ENCODE measurements at regions not wholly inside any gene's neighbourhood (a gene's known extent, or its start where the extent isn't known, plus 50 kb on each side); places are given as distances from the start of the nearest gene placed in this dataset.

GRCh38 chr11:96681019-96681716, 291.4 kb downstream of the JRKL start:
- Mint-ChIP-seq H3K27me3 (ENCODE audit: low read depth in 3 of 3) (peaks cover 0 to 2% (median 0%) of the 10 kb centered on the region in 3 donors), H3K4me3 (no peak overlapping the region), H3K9me3 (peaks cover 0 to 6% (median 3%) of the 10 kb centered on the region in 7 donors), H3K27ac (no peak overlapping the region), H3K4me1 (no peaks in the 10 kb centered on the region), H3K36me3 (no peaks in the 10 kb centered on the region)
- no peak overlapping the region for H3K4me2 ChIP-seq (replicated peaks; ENCODE audit: extremely low read depth, low read length, poor library complexity, severe bottlenecking)
- no peak overlapping the region for H3K27ac ChIP-seq (ENCODE audit: low read depth in 1 of 2, low read length in 2 of 2)
- H3K4me3 ChIP-seq (replicated peaks in 1 of 3; ENCODE audit: low read depth in 2 of 3, low read length in 3 of 3): no peak overlapping the region
- H3K36me3 ChIP-seq (replicated peaks in 1 of 2; ENCODE audit: control insufficient read depth in 1 of 2, insufficient read depth in 2 of 2, low read length in 2 of 2): no peaks in the 10 kb centered on the region
- no peaks in the 10 kb centered on the region for H3K27me3 ChIP-seq (ENCODE audit: control insufficient read depth in 2 of 2, insufficient read depth in 2 of 2, low read length in 2 of 2)
- TF ChIP-seq CTCF (IDR thresholded peaks at IDR 0.05): no peak
- peaks cover 0 to 4% of the 10 kb centered on the region in 2 donors for H3K9me3 ChIP-seq (replicated peaks in 1 of 2; ENCODE audit: control insufficient read depth in 1 of 2, insufficient read depth in 1 of 2, low read length in 2 of 2)
- intact Hi-C loops (cut with micrococcal nuclease): no loop called here
- H3K4me1 ChIP-seq (ENCODE audit: control insufficient read depth in 1 of 2, insufficient read depth in 2 of 2, low read length in 2 of 2): no peaks in the 10 kb centered on the region
- no peaks in the 10 kb centered on the region for H4K20me1 ChIP-seq (ENCODE audit: insufficient read depth, low read length)
- no CpG with 5 or more reads among the region's 5 CpGs for WGBS (ENCODE audit: insufficient coverage)
- DNase-seq: no peak
- H3K9ac ChIP-seq (ENCODE audit: insufficient read depth, low read length, poor library complexity, severe bottlenecking): no peak overlapping the region
- no peak overlapping the region for H2AFZ ChIP-seq (ENCODE audit: insufficient read depth, low read depth, low read length, poor library complexity, severe bottlenecking)
- H3K79me2 ChIP-seq (ENCODE audit: insufficient read depth, low read length): no peaks in the 10 kb centered on the region

- intact Hi-C loops (cut with micrococcal nuclease): no loop called here
- H4K20me1 ChIP-seq (ENCODE audit: insufficient read depth, low read length): no peaks in the 10 kb centered on the region
Observed at GRCh38 chr11:96694338-96694737, 304.5 kb downstream of the JRKL start.

More at GRCh38 chr11:96694338-96694737, 304.5 kb downstream of the JRKL start:
- Mint-ChIP-seq H3K4me3 (no peak overlapping the region), H3K4me1 (no peaks in the 10 kb centered on the region), H3K9me3 (peaks cover 0 to under 1% (median 0%) of the 10 kb centered on the region in 7 donors), H3K27ac (no peak overlapping the region), H3K36me3 (no peaks in the 10 kb centered on the region), H3K27me3 (ENCODE audit: low read depth in 3 of 3) (no peaks in the 10 kb centered on the region)
- Histone ChIP-seq H3K4me2 (replicated peaks; ENCODE audit: extremely low read depth, low read length, poor library complexity, severe bottlenecking) (no peak overlapping the region), H3K9ac (ENCODE audit: insufficient read depth, low read length, poor library complexity, severe bottlenecking) (no peak overlapping the region), H3K36me3 (replicated peaks in 1 of 2; ENCODE audit: control insufficient read depth in 1 of 2, insufficient read depth in 2 of 2, low read length in 2 of 2) (no peaks in the 10 kb centered on the region), H3K27me3 (ENCODE audit: control insufficient read depth in 2 of 2, insufficient read depth in 2 of 2, low read length in 2 of 2) (no peaks in the 10 kb centered on the region), H3K4me3 (replicated peaks in 1 of 3; ENCODE audit: low read depth in 2 of 3, low read length in 3 of 3) (no peak overlapping the region), H2AFZ (ENCODE audit: insufficient read depth, low read depth, low read length, poor library complexity, severe bottlenecking) (no peak overlapping the region), H3K79me2 (ENCODE audit: insufficient read depth, low read length) (no peaks in the 10 kb centered on the region), H3K27ac (ENCODE audit: low read depth in 1 of 2, low read length in 2 of 2) (no peak overlapping the region), H3K4me1 (ENCODE audit: control insufficient read depth in 1 of 2, insufficient read depth in 2 of 2, low read length in 2 of 2) (no peaks in the 10 kb centered on the region), H3K9me3 (replicated peaks in 1 of 2; ENCODE audit: control insufficient read depth in 1 of 2, insufficient read depth in 1 of 2, low read length in 2 of 2) (no peaks in the 10 kb centered on the region)
- no peak for DNase-seq
- TF ChIP-seq CTCF (IDR thresholded peaks at IDR 0.05): no peak
- 100% methylated on average over 3 of the region's 5 CpGs for whole genome bisulfite sequencing (ENCODE audit: insufficient coverage)

All from CD14-positive monocyte (primary cell).